DND-41 (cell line): ENCODE measurements at regions not wholly inside any gene's neighbourhood (a gene's known extent, or its start where the extent isn't known, plus 50 kb on each side); places are given as distances from the start of the nearest gene placed in this dataset.

Source experiments
- CTCF ChIP-seq: IDR thresholded peaks from 2 replicates; pipeline ENCODE4 v1.5.1; 2012; ENCODE audit warnings: borderline replicate concordance, low read length, moderate library complexity, mild to moderate bottlenecking; ENCODE audit not compliant: poor library complexity, severe bottlenecking; ENCODE audit errors: extremely low read depth
- EZH2 ChIP-seq: IDR thresholded peaks from 3 replicates; pipeline ENCODE4 v1.6.1; 2012; ENCODE audit warnings: borderline replicate concordance, low read depth, mild to moderate bottlenecking, moderate library complexity, low read length, inconsistent platforms; ENCODE audit not compliant: severe bottlenecking

GRCh38 chr4:43485196-43485595 lies 592.7 kb downstream of the GRXCR1 start:
- TF ChIP-seq EZH2 (no peak), CTCF (no peak)
